Heart right ventricle (tissue), 16 donors: ENCODE measurements at regions not wholly inside any gene's neighbourhood (a gene's known extent, or its start where the extent isn't known, plus 50 kb on each side); places are given as distances from the start of the nearest gene placed in this dataset.

Source experiments
- ATAC-seq, 8 donors: fragments of 200-7000 bp; cut with Tn5 transposase; one replicate each; pipeline ENCODE4 v1.9.1; 2020; ENCODE audit warnings: mild to moderate bottlenecking in 8 of 8, moderate library complexity in 8 of 8, moderate number of reproducible peaks in 1 of 8
- DNase-seq, 2 donors: peaks; one replicate each; pipeline ENCODE4 v3.0.0-alpha.2; 2020
- H3K27ac ChIP-seq, 10 donors: fragments of 200-600 bp; sonication (generic) in 2 of 10; one replicate each; pipeline versions ENCODE4 v1.5.0 to v1.8.0; 2020 to 2022; ENCODE audit warnings: mild to moderate bottlenecking in 3 of 10
- H3K27me3 ChIP-seq, 7 donors: fragments of 200-600 bp; one replicate each; pipeline ENCODE4 v1.8.0; 2021 to 2022; ENCODE audit warnings: mild to moderate bottlenecking in 2 of 7
- H3K36me3 ChIP-seq, 9 donors: fragments of 200-600 bp; sonication (generic) in 1 of 9; one replicate each; pipeline versions ENCODE4 v1.5.0 to v1.8.0; 2020 to 2022; ENCODE audit warnings: mild to moderate bottlenecking in 2 of 9
- H3K4me1 ChIP-seq, 9 donors: fragments of 200-600 bp; sonication (generic) in 1 of 9; one replicate each; pipeline versions ENCODE4 v1.5.0 to v1.8.0; 2020 to 2022; ENCODE audit warnings: mild to moderate bottlenecking in 4 of 9
- H3K4me3 ChIP-seq, 10 donors: fragments of 200-600 bp; sonication (generic) in 2 of 10; one replicate each; pipeline versions ENCODE4 v1.5.0 to v1.8.0; 2020 to 2022; ENCODE audit warnings: mild to moderate bottlenecking in 7 of 10, moderate library complexity in 2 of 10
- H3K9me3 ChIP-seq, 11 donors: fragments of 200-600 bp in 10 of 11; sonication (generic) in 2 of 11; one replicate each; pipeline versions ENCODE4 v1.5.0 to v1.8.0; 2013 to 2022; ENCODE audit warnings: mild to moderate bottlenecking in 2 of 11, control low read depth in 1 of 11, moderate library complexity in 1 of 11
- CTCF ChIP-seq, 9 donors: fragments of 200-600 bp; sonication (generic) in 2 of 9; IDR thresholded peaks; one replicate each; pipeline versions ENCODE4 v1.5.0 to v1.8.0; 2021 to 2022; ENCODE audit warnings: antibody characterized with exemption in 9 of 9, mild to moderate bottlenecking in 5 of 9, moderate library complexity in 1 of 9
- WGBS, 2 donors: extraction: QIAGEN DNeasy Blood & Tissue Kit; methylation state at CpG; one replicate each; pipeline ENCODE4 v1.1.7; 2013; ENCODE audit warnings: inconsistent platforms in 1 of 2; 5-methylcytosine and 5-hydroxymethylcytosine counted together
- intact Hi-C, 10 donors: fragments of 100-400 bp; cut with DNase I; formaldehyde crosslinking; loops; one replicate each; pipeline versions ENCODE4 v1.11.1 to v1.14.2; 2022
- donor health status: Arrhythmogenic right ventricular cardiomyopathy.
- donor health status: ischemic (EF 13 %, LVEDD 7.1; RV severe dilation, severe dysfunction).
- donor health status: healthy with polysubstance abuse.
- donor health status: DM: no; HTN: yes; CAD: no.
- donor health status: DM: no; HTN: no; CAD: no.
- donor health status: ischemic (EF 25% LVEDD 6.9; RV normal size, moderate dysfunction).
- donor health status: ischemic (EF 25% LVEDD 5.7; RV mildly dilated, moderate dysfunction).
- donor health status: healthy.
- donor health status: DM: yes; HTN: yes; CAD: no.
- donor health status: Ischemic cardiomyopathy.
- donor health status: ischemic (EF 35%, LVEDD 5.7; RV mildly dilated, moderate dysfunction).
- donor health status: nonischemic (EF 11% LVEDD 7.7; RV severe dilation, severe dysfunction).
- donor health status: DM: yes; HTN: yes; CAD: no.
- donor health status: PGD.
- donor health status: ischemic (EF 29% LVEDD 5.4; RV normal size, mild dysfunction).
- donor health status: nonischemic (EF 23%, LVEDD 6.1; RV moderate dilation, normal function).

- H3K9me3 ChIP-seq, result no peaks in the 10 kb centered on the region
- no peak for TF ChIP-seq CTCF (IDR thresholded peaks at IDR 0.05)
- DNase-seq (no peak), ATAC-seq (no peak)
- no peak overlapping the region for H3K4me3 ChIP-seq
- WGBS, 2 donors, result 38 to 44% methylated on average over 2 of the region's 2 CpGs
- intact Hi-C loops, result no loop called here
- H3K27me3 ChIP-seq, result no peaks in the 10 kb centered on the region
- H3K4me1 ChIP-seq, result peaks cover 0 to 24% (median 13%) of the 10 kb centered on the region in 9 donors
- H3K27ac ChIP-seq, result no peak overlapping the region
- H3K36me3 ChIP-seq, result no peaks in the 10 kb centered on the region
Measured at GRCh38 chr6:6406715-6407070, 86.2 kb upstream of the F13A1 start.

- Histone ChIP-seq H3K4me3 (no peak overlapping the region), H3K27me3 (no peaks in the 10 kb centered on the region), H3K9me3 (no peaks in the 10 kb centered on the region), H3K4me1 (peaks cover 0 to 28% (median 13%) of the 10 kb centered on the region in 9 donors), H3K27ac (no peak overlapping the region), H3K36me3 (no peaks in the 10 kb centered on the region)
- DNase-seq (no peak), ATAC-seq (peak in 7 of 8 donors; percentile 28 to 67 (median 43))
- no peak for TF ChIP-seq CTCF (IDR thresholded peaks at IDR 0.05)
- 46 to 55% methylated on average over 4 of the region's 4 CpGs for WGBS, 2 donors
- intact Hi-C loops, result no loop called here
Measured at GRCh38 chr6:6407071-6407741, 86.7 kb upstream of the F13A1 start.

GRCh38 chr6:6409397-6410030 lies 89.1 kb upstream of the F13A1 start:
- Histone ChIP-seq H3K27ac (no peak overlapping the region), H3K4me3 (no peak overlapping the region), H3K9me3 (no peaks in the 10 kb centered on the region), H3K27me3 (no peaks in the 10 kb centered on the region), H3K4me1 (peaks cover 0 to 34% (median 13%) of the 10 kb centered on the region in 9 donors), H3K36me3 (no peaks in the 10 kb centered on the region)
- intact Hi-C loops, result no loop called here
- ATAC-seq (no peak), DNase-seq (peak in 1 of 2 donors; percentile 23)
- WGBS, 2 donors, result 83% methylated on average over 7 of the region's 7 CpGs
- TF ChIP-seq CTCF (IDR thresholded peaks at IDR 0.05), result no peak

- H3K27ac ChIP-seq, result no peak overlapping the region
- ATAC-seq, result peak in 6 of 8 donors; percentile 58 to 90 (median 70)
- no peaks in the 10 kb centered on the region for H3K27me3 ChIP-seq
- peaks cover 0 to 35% (median 13%) of the 10 kb centered on the region in 9 donors for H3K4me1 ChIP-seq
- no peaks in the 10 kb centered on the region for H3K9me3 ChIP-seq
- DNase-seq, result no peak
- no peak overlapping the region for H3K4me3 ChIP-seq
- intact Hi-C loops, result no loop called here
- no peaks in the 10 kb centered on the region for H3K36me3 ChIP-seq
- no peak for TF ChIP-seq CTCF (IDR thresholded peaks at IDR 0.05)
Measured at GRCh38 chr6:6411115-6411514, 90.7 kb upstream of the F13A1 start.
